DOHH2 (cell line): ENCODE measurements at regions not wholly inside any gene's neighbourhood (a gene's known extent, or its start where the extent isn't known, plus 50 kb on each side); places are given as distances from the start of the nearest gene placed in this dataset.

Source experiments
- CTCF ChIP-seq: fragments of 200-600 bp; sonication (generic); IDR thresholded peaks from one replicate; pipeline ENCODE4 v1.5.1; 2014; ENCODE audit warnings: antibody characterized with exemption, mild to moderate bottlenecking, low read depth, low read length; ENCODE audit not compliant: poor library complexity, severe bottlenecking
- EZH2phosphoT487 ChIP-seq: fragments of 200-600 bp; sonication (generic); IDR thresholded peaks from 2 replicates; pipeline ENCODE4 v1.6.1; 2017; ENCODE audit warnings: borderline replicate concordance, mild to moderate bottlenecking, antibody characterized with exemption, low read length, moderate library complexity, mixed read lengths

DNA sequence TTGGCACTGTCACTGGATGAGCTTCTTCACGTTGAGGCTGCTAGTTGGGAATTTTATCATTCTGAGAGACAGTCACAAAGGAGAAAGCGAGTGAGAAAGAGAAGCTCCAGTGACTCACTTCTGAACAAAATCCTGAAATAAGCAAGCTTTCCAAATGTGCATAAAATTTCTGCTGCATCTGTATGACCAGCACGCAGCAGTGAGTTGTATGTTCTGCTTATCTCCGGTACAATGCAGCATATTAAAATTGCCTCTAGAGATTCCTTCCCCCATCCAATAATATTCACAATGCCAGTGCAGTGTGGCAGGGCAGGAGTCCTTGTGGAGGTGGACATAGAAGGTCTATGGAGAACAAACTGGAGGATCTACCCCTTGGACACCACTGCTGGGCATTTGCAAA is 290.5 kb downstream of the ADGB start:
- TF ChIP-seq EZH2phosphoT487 (no peak), CTCF (no peak)
